ENCODE measurements at regions not wholly inside any gene's neighbourhood (a gene's known extent, or its start where the extent isn't known, plus 50 kb on each side); places are given as distances from the start of the nearest gene placed in this dataset.

GRCh38 chr5:143742951-143743350, 69.0 kb upstream of the HMHB1 start:
- DNase-seq (ENCODE audit: low read depth, low spot score): no peak
- in situ Hi-C loops (cut with HindIII; ENCODE audit: low sequenced_read_pairs): no loop called here
- TF ChIP-seq, protein P1, sequence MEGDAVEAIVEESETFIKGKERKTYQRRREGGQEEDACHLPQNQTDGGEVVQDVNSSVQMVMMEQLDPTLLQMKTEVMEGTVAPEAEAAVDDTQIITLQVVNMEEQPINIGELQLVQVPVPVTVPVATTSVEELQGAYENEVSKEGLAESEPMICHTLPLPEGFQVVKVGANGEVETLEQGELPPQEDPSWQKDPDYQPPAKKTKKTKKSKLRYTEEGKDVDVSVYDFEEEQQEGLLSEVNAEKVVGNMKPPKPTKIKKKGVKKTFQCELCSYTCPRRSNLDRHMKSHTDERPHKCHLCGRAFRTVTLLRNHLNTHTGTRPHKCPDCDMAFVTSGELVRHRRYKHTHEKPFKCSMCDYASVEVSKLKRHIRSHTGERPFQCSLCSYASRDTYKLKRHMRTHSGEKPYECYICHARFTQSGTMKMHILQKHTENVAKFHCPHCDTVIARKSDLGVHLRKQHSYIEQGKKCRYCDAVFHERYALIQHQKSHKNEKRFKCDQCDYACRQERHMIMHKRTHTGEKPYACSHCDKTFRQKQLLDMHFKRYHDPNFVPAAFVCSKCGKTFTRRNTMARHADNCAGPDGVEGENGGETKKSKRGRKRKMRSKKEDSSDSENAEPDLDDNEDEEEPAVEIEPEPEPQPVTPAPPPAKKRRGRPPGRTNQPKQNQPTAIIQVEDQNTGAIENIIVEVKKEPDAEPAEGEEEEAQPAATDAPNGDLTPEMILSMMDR (IDR thresholded peaks at IDR 0.05; ENCODE audit: low read depth, low read length): no peak
- no peak overlapping the region for H3K4me3 ChIP-seq (ENCODE audit: low read depth, low read length)

- no peak for DNase-seq (ENCODE audit: low read depth, low spot score)
- TF ChIP-seq, protein P1 (IDR thresholded peaks at IDR 0.05; ENCODE audit: low read depth, low read length): no peak
- in situ Hi-C loops (cut with HindIII; ENCODE audit: low sequenced_read_pairs): no loop called here
- no peak overlapping the region for H3K4me3 ChIP-seq (ENCODE audit: low read depth, low read length)
Observed at GRCh38 chr5:143741421-143741820, 70.5 kb upstream of the HMHB1 start.

DNA sequence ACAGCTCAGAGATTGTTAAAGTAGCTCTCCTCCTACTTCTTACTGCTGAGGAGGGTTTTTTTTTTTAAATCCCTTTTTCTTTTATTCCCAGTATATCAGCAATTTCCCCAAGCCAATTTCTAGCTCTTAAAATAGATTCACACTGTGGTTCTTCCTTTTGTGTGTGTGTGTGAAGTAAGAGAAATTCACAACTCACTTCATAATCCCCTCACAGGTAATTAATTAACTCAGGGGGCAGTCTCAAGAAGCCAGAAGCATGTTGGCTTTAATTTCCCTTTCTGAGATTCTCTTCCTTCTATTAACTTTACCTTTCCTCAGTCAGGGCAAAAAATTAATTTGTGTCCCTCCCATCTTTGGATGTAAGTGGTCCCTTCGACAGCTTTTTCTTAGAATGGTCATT, 71.0 kb upstream of the HMHB1 start:
- DNase-seq (ENCODE audit: low read depth, low spot score): no peak

GRCh38 chr5:143739746-143740145, 72.2 kb upstream of the HMHB1 start:
- H3K4me3 ChIP-seq (ENCODE audit: low read depth, low read length): no peak overlapping the region
- no peak for DNase-seq (ENCODE audit: low read depth, low spot score)
- TF ChIP-seq, protein P1 (IDR thresholded peaks at IDR 0.05; ENCODE audit: low read depth, low read length): no peak
- in situ Hi-C loops (cut with HindIII; ENCODE audit: low sequenced_read_pairs): no loop called here

More for the DNA sequence above, 71.0 kb upstream of the HMHB1 start:
- H3K4me3 ChIP-seq (ENCODE audit: low read depth, low read length): no peak overlapping the region
- TF ChIP-seq, protein P1 (IDR thresholded peaks at IDR 0.05; ENCODE audit: low read depth, low read length): no peak
- in situ Hi-C loops (cut with HindIII; ENCODE audit: low sequenced_read_pairs): no loop called here

GRCh38 chr5:143738417-143739401, 73.3 kb upstream of the HMHB1 start:
- H3K4me3 ChIP-seq (ENCODE audit: low read depth, low read length): no peak overlapping the region
- no peak for DNase-seq (ENCODE audit: low read depth, low spot score)
- in situ Hi-C loops (cut with HindIII; ENCODE audit: low sequenced_read_pairs): no loop called here

DNA sequence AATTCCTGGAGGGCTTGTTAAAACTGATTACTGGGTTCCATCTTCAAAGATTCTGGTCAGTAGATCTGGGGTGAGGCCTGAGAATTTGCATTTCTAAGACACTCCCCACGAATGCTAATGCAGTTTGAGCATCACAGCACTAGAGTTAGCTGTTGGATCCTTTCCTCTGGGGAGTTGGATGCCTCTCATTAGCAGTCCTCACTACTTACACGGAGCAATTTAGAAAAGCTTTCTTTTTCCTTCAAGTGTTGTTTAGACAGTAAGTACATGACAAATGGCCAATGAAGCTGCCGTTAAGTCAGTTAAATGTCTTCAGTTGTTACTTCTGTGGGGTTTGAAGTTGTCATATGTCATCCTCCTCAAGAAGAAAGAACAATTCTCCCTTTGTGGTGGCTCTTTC, 74.9 kb upstream of the HMHB1 start:
- DNase-seq (ENCODE audit: low read depth, low spot score): no peak
- TF ChIP-seq, protein P1 (IDR thresholded peaks at IDR 0.05; ENCODE audit: low read depth, low read length): no peak
- H3K4me3 ChIP-seq (ENCODE audit: low read depth, low read length): no peak overlapping the region
- in situ Hi-C loops (cut with HindIII; ENCODE audit: low sequenced_read_pairs): no loop called here

More at GRCh38 chr5:143738417-143739401, 73.3 kb upstream of the HMHB1 start:
- TF ChIP-seq, protein P1 (IDR thresholded peaks at IDR 0.05; ENCODE audit: low read depth, low read length): no peak
